Astrocyte (in vitro differentiated cells and primary cell): ENCODE measurements at regions not wholly inside any gene's neighbourhood (a gene's known extent, or its start where the extent isn't known, plus 50 kb on each side); places are given as distances from the start of the nearest gene placed in this dataset.

Experiments
- DNase-seq: peaks from one replicate; pipeline ENCODE4 v3.0.0-alpha.2; 2010; ENCODE audit warnings: low read depth
- FAIRE-seq: peaks from 2 replicates; lab custom pipeline; 2011; peaks lifted over from hg19 to GRCh38; lab: Jason Lieb, UNC
- H2AFZ ChIP-seq: 2 replicates; pipeline ENCODE4 v1.6.0; 2012; ENCODE audit warnings: low read depth, low read length, inconsistent platforms
- H3K27ac ChIP-seq: 2 replicates; pipeline ENCODE4 v1.5.1; 2011; ENCODE audit warnings: low read depth, low read length, inconsistent platforms
- H3K27me3 ChIP-seq: 2 replicates; pipeline ENCODE4 v1.6.0; 2011; ENCODE audit warnings: low read length, inconsistent platforms; ENCODE audit not compliant: insufficient read depth
- H3K36me3 ChIP-seq: 2 replicates; pipeline ENCODE4 v1.5.1; 2011; ENCODE audit warnings: low read length, inconsistent platforms; ENCODE audit not compliant: insufficient read depth
- H3K4me1 ChIP-seq: 2 replicates; pipeline ENCODE4 v1.5.1; 2011; ENCODE audit warnings: low read length, inconsistent platforms; ENCODE audit not compliant: insufficient read depth
- H3K4me2 ChIP-seq: 2 replicates; pipeline ENCODE4 v1.6.0; 2012; ENCODE audit warnings: low read length, inconsistent platforms
- H3K4me3 ChIP-seq: 2 replicates; pipeline ENCODE4 v1.5.1; 2011; ENCODE audit warnings: low read depth, mild to moderate bottlenecking, low read length, inconsistent platforms; ENCODE audit not compliant: insufficient read depth
- H3K79me2 ChIP-seq: 2 replicates; pipeline ENCODE4 v1.6.0; 2012; ENCODE audit warnings: mild to moderate bottlenecking, low read length, inconsistent platforms; ENCODE audit not compliant: insufficient read depth
- H3K9ac ChIP-seq: 2 replicates; pipeline ENCODE4 v1.6.0; 2012; ENCODE audit warnings: mild to moderate bottlenecking, low read length, inconsistent platforms
- H3K9me3 ChIP-seq: 2 replicates; pipeline ENCODE4 v1.5.1; 2012; ENCODE audit warnings: low read depth, mild to moderate bottlenecking, low read length, inconsistent platforms; ENCODE audit not compliant: insufficient read depth
- H4K20me1 ChIP-seq: 2 replicates; pipeline ENCODE4 v1.6.0; 2012; ENCODE audit warnings: low read length, inconsistent platforms; ENCODE audit not compliant: insufficient read depth
- H3K27ac Mint-ChIP-seq: one replicate; pipeline ENCODE4 v1.8.0; 2021; ENCODE audit warnings: mild to moderate bottlenecking, mixed read lengths; ENCODE audit not compliant: unreplicated experiment
- H3K27me3 Mint-ChIP-seq: one replicate; pipeline ENCODE4 v1.8.0; 2021; ENCODE audit warnings: low read depth, mixed read lengths; ENCODE audit not compliant: unreplicated experiment
- H3K36me3 Mint-ChIP-seq: one replicate; pipeline ENCODE4 v1.8.0; 2021; ENCODE audit warnings: low read depth, mixed read lengths; ENCODE audit not compliant: unreplicated experiment
- H3K4me1 Mint-ChIP-seq: one replicate; pipeline ENCODE4 v1.8.0; 2021; ENCODE audit warnings: low read depth, mixed read lengths; ENCODE audit not compliant: unreplicated experiment
- H3K4me3 Mint-ChIP-seq: one replicate; pipeline ENCODE4 v1.8.0; 2021; ENCODE audit warnings: mild to moderate bottlenecking, moderate library complexity, mixed read lengths; ENCODE audit not compliant: unreplicated experiment
- H3K9me3 Mint-ChIP-seq: one replicate; pipeline ENCODE4 v1.8.0; 2021; ENCODE audit warnings: mild to moderate bottlenecking, mixed read lengths; ENCODE audit not compliant: unreplicated experiment
- CTCF ChIP-seq: IDR thresholded peaks from 2 replicates; pipeline ENCODE4 v1.5.1; 2011; ENCODE audit warnings: low read depth, mild to moderate bottlenecking, inconsistent platforms, low read length, moderate library complexity; ENCODE audit not compliant: insufficient read depth
- EZH2 ChIP-seq: IDR thresholded peaks from 2 replicates; pipeline ENCODE4 v1.6.1; 2012; ENCODE audit warnings: mild to moderate bottlenecking, low read length, inconsistent platforms; ENCODE audit not compliant: insufficient read depth

GRCh38 chr3:76129441-76129840 is 344.1 kb upstream of the ZNF717 start:
- DNase-seq: no peak
- peaks cover 15% of the 10 kb centered on the region for H3K4me1 Mint-ChIP-seq
- no peaks in the 10 kb centered on the region for H3K27me3 ChIP-seq
- H3K27ac Mint-ChIP-seq: no peak overlapping the region
- H4K20me1 ChIP-seq: no peaks in the 10 kb centered on the region
- H3K36me3 Mint-ChIP-seq: no peaks in the 10 kb centered on the region
- no peaks in the 10 kb centered on the region for H3K4me1 ChIP-seq
- H2AFZ ChIP-seq: no peak overlapping the region
- H3K4me3 Mint-ChIP-seq: no peak overlapping the region
- H3K9ac ChIP-seq: no peak overlapping the region
- H3K9me3 Mint-ChIP-seq: no peaks in the 10 kb centered on the region
- H3K9me3 ChIP-seq: no peaks in the 10 kb centered on the region
- H3K36me3 ChIP-seq: no peaks in the 10 kb centered on the region
- no peak for TF ChIP-seq CTCF
- no peak for TF ChIP-seq EZH2
- H3K4me2 ChIP-seq: no peak overlapping the region
- H3K4me3 ChIP-seq: no peak overlapping the region
- H3K27ac ChIP-seq: no peak overlapping the region
- no peaks in the 10 kb centered on the region for H3K27me3 Mint-ChIP-seq
- no peak for FAIRE-seq
- no peaks in the 10 kb centered on the region for H3K79me2 ChIP-seq

- H3K27ac ChIP-seq: no peak overlapping the region
- peak; percentile 52 for FAIRE-seq
- Mint-ChIP-seq H3K4me1 (peaks cover 16% of the 10 kb centered on the region), H3K4me3 (no peak overlapping the region), H3K36me3 (no peaks in the 10 kb centered on the region), H3K27ac (no peak overlapping the region), H3K9me3 (no peaks in the 10 kb centered on the region), H3K27me3 (no peaks in the 10 kb centered on the region)
- H3K9ac ChIP-seq: no peak overlapping the region
- no peaks in the 10 kb centered on the region for H3K4me1 ChIP-seq
- no peaks in the 10 kb centered on the region for H3K36me3 ChIP-seq
- H3K27me3 ChIP-seq: no peaks in the 10 kb centered on the region
- H3K9me3 ChIP-seq: no peaks in the 10 kb centered on the region
- no peaks in the 10 kb centered on the region for H4K20me1 ChIP-seq
- H3K4me2 ChIP-seq: no peak overlapping the region
- DNase-seq: peak; percentile 35
- TF ChIP-seq EZH2 (no peak), CTCF (no peak)
- H2AFZ ChIP-seq: no peak overlapping the region
- H3K4me3 ChIP-seq: no peak overlapping the region
- no peaks in the 10 kb centered on the region for H3K79me2 ChIP-seq
These were observed 346.2 kb upstream of the ZNF717 start for GRCh38 chr3:76131396-76132153.

- H3K36me3 ChIP-seq: no peaks in the 10 kb centered on the region
- no peaks in the 10 kb centered on the region for H4K20me1 ChIP-seq
- H3K9me3 ChIP-seq: no peaks in the 10 kb centered on the region
- Mint-ChIP-seq H3K27ac (no peak overlapping the region), H3K27me3 (no peaks in the 10 kb centered on the region), H3K4me3 (no peak overlapping the region), H3K36me3 (no peaks in the 10 kb centered on the region), H3K9me3 (no peaks in the 10 kb centered on the region), H3K4me1 (peaks cover 16% of the 10 kb centered on the region)
- H2AFZ ChIP-seq: no peak overlapping the region
- H3K9ac ChIP-seq: no peak overlapping the region
- TF ChIP-seq EZH2: no peak
- TF ChIP-seq CTCF: no peak
- no peaks in the 10 kb centered on the region for H3K27me3 ChIP-seq
- no peak overlapping the region for H3K27ac ChIP-seq
- no peaks in the 10 kb centered on the region for H3K79me2 ChIP-seq
- H3K4me2 ChIP-seq: no peak overlapping the region
- DNase-seq (no peak), FAIRE-seq (no peak)
- H3K4me3 ChIP-seq: no peak overlapping the region
- no peaks in the 10 kb centered on the region for H3K4me1 ChIP-seq
These were observed 346.8 kb upstream of the ZNF717 start for GRCh38 chr3:76132154-76132470.
